ENCODE measurements at regions not wholly inside any gene's neighbourhood (a gene's known extent, or its start where the extent isn't known, plus 50 kb on each side); places are given as distances from the start of the nearest gene placed in this dataset.

DNA sequence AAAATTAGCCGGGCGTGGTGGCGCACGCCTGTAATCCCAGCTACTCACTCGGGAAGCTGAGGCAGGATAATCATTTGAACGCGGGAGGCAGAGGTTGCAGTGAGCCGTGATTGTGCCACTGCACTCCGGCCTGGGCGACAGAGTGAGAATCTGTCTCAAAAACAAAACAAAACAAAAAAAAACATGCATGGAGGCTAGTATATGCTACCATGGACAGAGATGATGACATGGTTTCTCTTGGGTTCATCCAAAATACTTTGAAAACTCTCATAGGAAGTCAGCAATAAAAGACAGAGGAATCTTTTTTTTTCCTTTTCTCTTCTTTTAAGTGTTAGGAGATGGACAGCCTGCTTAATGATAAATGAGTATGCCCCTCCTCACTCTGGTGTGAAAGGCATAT, 137.7 kb upstream of the MB21D2 start:
- ChIA-PET CTCF (no interaction called here), POLR2A (no interaction called here)
- Histone ChIP-seq H3K9me3 (replicated peaks; ENCODE audit: control insufficient read depth, insufficient read depth, low read length) (no peaks in the 10 kb centered on the region), H4K20me1 (replicated peaks; ENCODE audit: control insufficient read depth, extremely low read depth, insufficient read depth, low read length) (no peaks in the 10 kb centered on the region), H3K9ac (replicated peaks; ENCODE audit: extremely low read depth, insufficient read depth, low read length) (no peak overlapping the region), H3K27ac (ENCODE audit: insufficient read depth, low read depth, low read length) (no peak overlapping the region), H3K4me2 (ENCODE audit: insufficient read depth, low read length) (no peak overlapping the region), H3K9me1 (replicated peaks; ENCODE audit: control insufficient read depth, extremely low read depth, insufficient read depth, low read length) (no peaks in the 10 kb centered on the region), H3K79me2 (ENCODE audit: control insufficient read depth, insufficient read depth, low read length) (no peaks in the 10 kb centered on the region), H2AFZ (ENCODE audit: low read depth, low read length) (no peak overlapping the region), H3K4me1 (ENCODE audit: control insufficient read depth, extremely low read depth, insufficient read depth, low read length) (no peaks in the 10 kb centered on the region), H3K27me3 (ENCODE audit: control insufficient read depth in 2 of 2, insufficient read depth in 2 of 2, low read length in 2 of 2) (no peaks in the 10 kb centered on the region), H3K36me3 (ENCODE audit: control insufficient read depth in 2 of 2, extremely low read depth in 1 of 2, insufficient read depth in 2 of 2, low read length in 2 of 2) (no peaks in the 10 kb centered on the region), H3K4me3 (replicated peaks in 1 of 3; ENCODE audit: insufficient read depth in 1 of 3, low read depth in 1 of 3, low read length in 3 of 3) (no peak overlapping the region)
- FAIRE-seq (no peak), DNase-seq (ENCODE audit: low read depth, low spot score) (no peak)
- intact Hi-C loops (cut with micrococcal nuclease) (no loop called here), dilution Hi-C loops (cut with MboI; ENCODE audit: extremely low pct_ligation_motif_present, low sequenced_read_pairs) (no loop called here)
- no TSS peak for BruUV-seq (replicated peaks)
- TF ChIP-seq GATA2 (IDR thresholded peaks at IDR 0.05; ENCODE audit: insufficient read depth, insufficient read length, low read depth, low read length) (no peak), FOS (IDR thresholded peaks at IDR 0.05; ENCODE audit: borderline replicate concordance, insufficient read depth, low read length) (no peak), POLR2AphosphoS5 (IDR thresholded peaks at IDR 0.05; ENCODE audit: insufficient read depth, low read depth, low read length) (no peak), POLR2A (IDR thresholded peaks at IDR 0.05; ENCODE audit: low read depth, low read length) (no peak)

DNA sequence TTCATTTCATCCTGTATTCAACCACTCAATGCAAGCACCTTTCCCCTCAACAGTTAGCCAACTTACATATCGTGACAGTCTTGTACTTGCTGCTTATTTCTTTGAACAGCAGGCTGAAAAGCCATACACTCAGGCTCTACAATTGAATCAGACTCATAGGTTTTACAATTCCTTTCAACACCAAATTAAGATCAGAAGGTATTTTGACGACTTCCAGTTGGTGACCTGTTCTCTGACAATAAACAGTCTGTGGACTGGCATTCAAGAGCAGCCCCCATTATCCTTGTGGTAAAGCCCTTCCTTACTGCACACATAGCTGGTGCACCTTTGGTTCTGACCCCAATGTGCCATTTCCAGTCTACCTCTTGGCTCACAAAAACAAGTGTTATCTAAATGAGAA, 140.0 kb upstream of the MB21D2 start:
- Histone ChIP-seq H4K20me1 (replicated peaks; ENCODE audit: control insufficient read depth, extremely low read depth, insufficient read depth, low read length) (no peaks in the 10 kb centered on the region), H3K9me3 (replicated peaks; ENCODE audit: control insufficient read depth, insufficient read depth, low read length) (no peaks in the 10 kb centered on the region), H2AFZ (ENCODE audit: low read depth, low read length) (no peak overlapping the region), H3K4me2 (ENCODE audit: insufficient read depth, low read length) (no peak overlapping the region), H3K9ac (replicated peaks; ENCODE audit: extremely low read depth, insufficient read depth, low read length) (no peak overlapping the region), H3K79me2 (ENCODE audit: control insufficient read depth, insufficient read depth, low read length) (no peaks in the 10 kb centered on the region), H3K4me3 (replicated peaks in 1 of 3; ENCODE audit: insufficient read depth in 1 of 3, low read depth in 1 of 3, low read length in 3 of 3) (no peak overlapping the region), H3K27me3 (ENCODE audit: control insufficient read depth in 2 of 2, insufficient read depth in 2 of 2, low read length in 2 of 2) (no peaks in the 10 kb centered on the region), H3K9me1 (replicated peaks; ENCODE audit: control insufficient read depth, extremely low read depth, insufficient read depth, low read length) (no peaks in the 10 kb centered on the region), H3K36me3 (ENCODE audit: control insufficient read depth in 2 of 2, extremely low read depth in 1 of 2, insufficient read depth in 2 of 2, low read length in 2 of 2) (no peaks in the 10 kb centered on the region), H3K27ac (ENCODE audit: insufficient read depth, low read depth, low read length) (no peak overlapping the region), H3K4me1 (ENCODE audit: control insufficient read depth, extremely low read depth, insufficient read depth, low read length) (no peaks in the 10 kb centered on the region)
- CTCF ChIA-PET: no interaction called here
- intact Hi-C loops (cut with micrococcal nuclease) (no loop called here), dilution Hi-C loops (cut with MboI; ENCODE audit: extremely low pct_ligation_motif_present, low sequenced_read_pairs) (no loop called here)
- no peak for TF ChIP-seq POLR2AphosphoS5 (IDR thresholded peaks at IDR 0.05; ENCODE audit: insufficient read depth, low read depth, low read length)
- no peak for TF ChIP-seq FOS (IDR thresholded peaks at IDR 0.05; ENCODE audit: borderline replicate concordance, insufficient read depth, low read length)
- TF ChIP-seq, protein P1, sequence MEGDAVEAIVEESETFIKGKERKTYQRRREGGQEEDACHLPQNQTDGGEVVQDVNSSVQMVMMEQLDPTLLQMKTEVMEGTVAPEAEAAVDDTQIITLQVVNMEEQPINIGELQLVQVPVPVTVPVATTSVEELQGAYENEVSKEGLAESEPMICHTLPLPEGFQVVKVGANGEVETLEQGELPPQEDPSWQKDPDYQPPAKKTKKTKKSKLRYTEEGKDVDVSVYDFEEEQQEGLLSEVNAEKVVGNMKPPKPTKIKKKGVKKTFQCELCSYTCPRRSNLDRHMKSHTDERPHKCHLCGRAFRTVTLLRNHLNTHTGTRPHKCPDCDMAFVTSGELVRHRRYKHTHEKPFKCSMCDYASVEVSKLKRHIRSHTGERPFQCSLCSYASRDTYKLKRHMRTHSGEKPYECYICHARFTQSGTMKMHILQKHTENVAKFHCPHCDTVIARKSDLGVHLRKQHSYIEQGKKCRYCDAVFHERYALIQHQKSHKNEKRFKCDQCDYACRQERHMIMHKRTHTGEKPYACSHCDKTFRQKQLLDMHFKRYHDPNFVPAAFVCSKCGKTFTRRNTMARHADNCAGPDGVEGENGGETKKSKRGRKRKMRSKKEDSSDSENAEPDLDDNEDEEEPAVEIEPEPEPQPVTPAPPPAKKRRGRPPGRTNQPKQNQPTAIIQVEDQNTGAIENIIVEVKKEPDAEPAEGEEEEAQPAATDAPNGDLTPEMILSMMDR (IDR thresholded peaks at IDR 0.05; ENCODE audit: extremely low read depth in 1 of 2, insufficient read depth in 1 of 2, low read depth in 1 of 2, low read length in 2 of 2): no peak
- no peak for TF ChIP-seq GATA2 (IDR thresholded peaks at IDR 0.05; ENCODE audit: insufficient read depth, insufficient read length, low read depth, low read length)
- TF ChIP-seq JUN (IDR thresholded peaks at IDR 0.05; ENCODE audit: borderline replicate concordance, insufficient read depth, insufficient read length, low read depth): no peak
- TF ChIP-seq, protein P2, sequence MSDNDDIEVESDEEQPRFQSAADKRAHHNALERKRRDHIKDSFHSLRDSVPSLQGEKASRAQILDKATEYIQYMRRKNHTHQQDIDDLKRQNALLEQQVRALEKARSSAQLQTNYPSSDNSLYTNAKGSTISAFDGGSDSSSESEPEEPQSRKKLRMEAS (IDR thresholded peaks at IDR 0.05; ENCODE audit: insufficient read depth, insufficient read length): no peak
- TF ChIP-seq EZH2 (IDR thresholded peaks at IDR 0.05; ENCODE audit: borderline replicate concordance, low read depth, low read length, severe bottlenecking): no peak
- no peak for TF ChIP-seq MYC (IDR thresholded peaks at IDR 0.05; ENCODE audit: low read depth, low read length)
- no peak for TF ChIP-seq POLR2A (IDR thresholded peaks at IDR 0.05; ENCODE audit: low read depth, low read length)
- POLR2A ChIA-PET: no interaction called here
- no peak for DNase-seq (ENCODE audit: low read depth, low spot score)
- no peak for FAIRE-seq
- BruUV-seq (replicated peaks): no TSS peak
